Fibroblast of skin of abdomen (primary cell): ENCODE measurements at regions not wholly inside any gene's neighbourhood (a gene's known extent, or its start where the extent isn't known, plus 50 kb on each side); places are given as distances from the start of the nearest gene placed in this dataset.

ENCODE experiments used
- DNase-seq: peaks from one replicate; pipeline ENCODE4 v3.0.0-alpha.2; 2013

DNA sequence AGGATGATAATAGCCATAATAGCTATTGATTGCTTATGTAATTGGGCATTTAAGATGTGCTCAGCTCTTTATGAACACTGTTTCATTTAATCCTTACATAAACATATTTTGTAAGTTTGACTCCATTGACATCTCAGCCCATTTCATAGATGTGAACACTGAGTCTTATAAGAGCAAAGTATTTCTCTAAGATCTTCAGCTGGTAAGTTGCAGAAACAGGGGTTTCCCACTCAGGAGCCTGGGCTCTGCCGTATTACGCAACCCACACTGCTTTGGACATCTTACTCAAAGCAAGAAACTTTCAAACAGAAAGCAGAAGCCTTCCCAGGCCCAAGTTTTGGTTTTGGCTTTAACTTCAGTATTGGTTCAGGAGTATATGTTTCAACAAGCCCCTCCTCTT is 705.1 kb downstream of the MED13L start:
- peak; percentile 10 for DNase-seq

DNA sequence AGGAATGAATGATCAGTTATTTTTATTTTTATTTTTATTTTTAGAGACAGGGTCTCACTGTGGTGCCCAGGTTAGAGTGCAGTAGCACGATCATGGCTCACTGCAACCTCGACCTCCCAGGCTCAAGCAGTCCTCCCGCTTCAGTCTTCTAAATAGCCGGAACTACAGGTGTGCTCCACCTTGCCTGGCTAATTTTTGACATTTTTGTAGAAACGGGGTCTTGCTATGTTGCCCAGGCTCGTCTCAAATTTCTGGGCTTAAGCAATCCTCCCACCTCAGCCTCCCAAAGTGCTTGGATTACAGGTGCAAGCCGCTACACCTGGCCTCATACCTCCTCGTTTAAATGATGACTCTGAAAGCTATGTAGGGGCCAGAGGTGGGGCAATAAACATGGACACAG is 706.0 kb downstream of the MED13L start:
- no peak for DNase-seq

DNA sequence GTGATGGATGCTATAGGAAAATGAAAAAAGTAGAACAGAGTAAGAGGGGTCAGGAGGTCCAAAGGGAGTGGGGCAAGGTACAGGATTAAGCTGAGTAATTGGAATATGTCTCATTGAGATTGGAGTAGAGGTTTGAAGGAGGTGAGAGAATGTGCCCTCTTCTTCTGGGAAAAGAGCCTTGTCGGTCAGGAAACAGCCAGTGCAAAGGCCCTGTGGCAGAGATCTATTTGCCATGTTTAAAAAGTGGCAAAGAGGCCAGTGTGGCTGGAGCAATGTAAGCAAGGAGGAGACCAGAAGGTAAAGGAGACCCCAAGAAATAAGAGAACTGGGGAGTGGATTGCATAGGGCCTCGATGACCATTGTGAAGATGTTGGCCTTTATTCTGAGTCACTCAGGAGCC is 706.5 kb downstream of the MED13L start:
- DNase-seq = no peak

DNA sequence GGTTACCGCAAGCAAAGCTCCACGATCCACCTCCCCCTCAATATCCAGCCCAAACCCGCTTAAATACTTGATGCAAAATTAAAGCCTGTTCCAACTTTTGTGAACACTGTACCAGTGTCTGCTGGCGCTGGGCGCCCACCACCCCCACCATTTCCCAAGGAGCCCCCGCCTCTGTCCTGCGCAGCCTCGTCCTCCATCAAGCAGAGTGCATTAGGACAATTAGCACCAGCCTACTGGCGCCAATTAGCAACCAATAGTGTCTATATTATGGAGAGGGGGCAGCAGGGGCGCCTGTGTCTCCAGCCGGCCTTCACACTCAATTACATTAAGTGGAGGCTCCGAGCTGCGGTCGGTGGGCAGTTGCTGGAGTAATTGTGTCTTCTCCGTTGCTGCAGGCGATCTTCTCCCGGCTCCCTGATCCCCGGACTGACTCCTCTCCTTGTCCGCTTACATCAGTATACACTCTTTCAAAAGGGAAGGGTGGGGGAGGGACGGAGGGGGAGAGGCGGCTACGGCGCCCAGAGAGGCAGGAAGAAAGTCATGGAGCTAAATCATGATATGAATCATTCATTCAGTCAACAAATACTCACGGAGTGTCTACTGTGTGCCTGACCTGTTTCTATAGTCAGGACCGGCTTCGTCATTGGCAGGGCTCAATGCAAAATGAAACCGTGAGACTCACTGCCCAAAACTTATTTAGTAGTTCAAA is 707.3 kb downstream of the MED13L start:
- no peak for DNase-seq

DNA sequence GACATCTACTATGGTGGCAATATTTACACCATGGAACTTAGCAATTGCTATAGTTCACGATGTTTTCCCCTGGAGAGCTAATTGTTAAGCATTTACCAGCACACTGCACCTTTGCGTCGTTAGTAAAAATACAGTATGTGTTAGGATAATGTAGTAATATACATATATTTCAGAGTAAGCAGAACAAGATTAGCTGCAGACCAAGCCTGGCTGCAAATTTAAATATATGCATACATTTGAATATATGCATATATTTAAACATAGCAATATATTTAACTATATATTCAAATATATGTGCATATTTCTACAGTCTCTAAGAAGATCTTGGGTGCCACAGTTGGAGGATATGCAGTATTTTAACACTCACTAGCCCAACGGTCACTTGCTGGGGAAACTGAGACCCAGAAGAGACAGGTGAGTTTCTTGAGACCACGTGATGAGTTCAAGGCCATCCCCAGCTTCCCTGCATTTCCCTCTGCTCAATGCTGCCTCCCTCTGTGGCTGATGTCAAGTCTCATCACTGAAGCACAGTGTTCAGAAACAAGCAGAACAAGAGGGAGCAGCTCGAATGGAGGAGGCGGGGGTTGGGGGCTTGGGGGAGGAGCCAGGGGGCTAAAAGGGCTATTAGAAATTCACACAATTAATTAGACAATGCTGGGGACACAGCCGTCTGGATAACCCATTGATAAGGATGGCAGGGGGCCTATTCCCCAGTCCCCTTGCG is 708.0 kb downstream of the MED13L start:
- DNase-seq = no peak

DNA sequence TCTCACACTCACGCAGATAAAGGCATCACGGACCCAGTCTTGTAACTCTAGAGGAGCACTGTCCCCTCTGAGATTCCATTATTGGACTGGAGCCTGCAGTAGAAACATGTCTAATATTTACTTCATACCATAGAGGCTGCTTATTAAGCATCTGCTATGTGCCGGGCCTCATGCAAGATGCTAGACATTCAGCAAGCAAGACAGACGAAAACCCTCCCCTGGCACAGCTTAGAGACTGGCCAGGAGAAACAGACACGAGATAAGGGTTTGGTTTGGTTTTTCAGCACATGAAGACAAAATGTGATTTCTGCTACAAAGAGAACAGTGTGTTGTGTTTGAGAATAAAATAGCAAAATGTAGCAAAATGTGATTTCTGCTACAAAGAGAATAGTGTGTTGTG is 719.2 kb downstream of the MED13L start:
- DNase-seq = no peak

DNA sequence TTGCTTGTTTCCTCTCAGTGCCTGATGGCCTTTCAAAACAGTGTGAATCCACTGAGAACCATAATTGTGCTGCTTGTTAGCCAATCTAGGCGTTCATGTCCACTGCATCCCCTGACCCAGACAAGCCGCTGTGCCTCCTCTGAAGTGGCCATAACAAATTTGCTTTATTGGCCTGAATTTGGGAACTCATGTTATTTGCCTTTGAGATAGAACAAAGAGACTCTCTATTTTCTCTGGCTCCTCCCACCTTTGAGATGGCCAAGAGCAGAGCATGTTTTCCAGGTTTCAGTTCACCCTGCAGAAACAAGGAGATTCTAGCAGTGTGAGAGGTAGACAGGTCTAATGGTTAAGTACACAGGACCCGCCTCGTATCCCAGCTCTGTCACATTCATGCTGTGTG is 723.9 kb downstream of the MED13L start:
- DNase-seq = no peak

DNA sequence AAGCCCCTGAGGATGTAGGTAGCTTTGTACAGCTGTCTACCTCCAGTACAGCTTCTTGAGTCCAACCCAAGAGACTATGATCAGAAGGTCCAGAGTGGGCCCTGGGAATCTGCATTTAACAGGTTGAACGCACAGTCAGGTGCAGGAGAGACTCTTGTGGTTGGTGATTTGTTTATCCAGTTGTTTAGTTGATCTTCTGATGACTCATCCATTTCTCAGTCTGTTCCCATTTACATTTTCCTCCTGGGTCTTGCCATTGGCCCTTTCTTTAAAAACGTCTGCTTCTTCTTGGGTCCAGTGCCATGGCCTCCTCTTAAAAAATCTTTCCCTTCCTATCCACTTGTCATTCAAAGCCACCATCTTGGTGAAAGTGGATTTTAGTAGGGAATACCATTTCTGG is 734.2 kb downstream of the MED13L start:
- DNase-seq = no peak

DNA sequence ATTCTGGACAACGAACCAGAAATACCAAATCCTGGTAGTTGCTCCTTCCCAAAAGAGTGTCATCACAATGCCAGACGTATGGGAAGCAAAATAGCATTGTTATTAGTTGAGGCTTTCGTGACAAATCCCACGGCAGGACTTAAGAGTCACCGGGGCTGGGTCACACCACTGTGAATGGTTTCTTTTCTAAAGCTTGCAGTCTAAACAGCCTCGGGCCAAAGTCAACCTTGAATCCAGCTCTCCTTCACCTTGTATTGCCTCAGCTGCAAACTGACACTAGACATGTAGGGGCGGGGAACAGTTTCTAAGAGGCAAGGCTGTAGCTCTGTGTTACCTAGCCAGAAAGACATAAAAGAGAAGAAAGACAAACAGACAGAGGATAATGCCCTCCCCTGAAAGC is 734.8 kb downstream of the MED13L start:
- no peak for DNase-seq

DNA sequence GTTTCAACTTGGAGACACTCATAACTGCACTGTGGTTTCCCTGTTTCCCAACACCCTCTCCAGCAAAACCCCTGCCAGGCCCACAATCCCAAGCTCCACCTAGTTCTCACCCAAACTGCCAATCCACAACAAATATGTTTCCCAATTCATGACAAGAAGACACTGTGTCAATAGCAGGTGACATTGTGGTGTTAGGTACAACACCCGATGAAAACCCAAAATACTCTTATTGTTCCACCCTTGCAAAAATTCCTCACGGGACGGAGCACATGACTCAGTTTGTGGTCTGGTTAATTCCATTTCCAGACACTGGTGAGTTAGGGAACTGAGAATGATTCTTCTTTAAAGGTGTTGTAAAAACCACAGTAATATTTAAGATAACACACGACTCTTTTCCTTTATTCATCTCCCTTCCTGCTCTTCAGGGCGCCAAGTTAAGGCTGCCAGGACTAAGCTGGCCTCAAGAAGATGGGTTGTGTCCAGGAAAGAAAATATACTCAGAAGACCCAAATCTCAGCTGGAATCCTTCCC is 735.5 kb downstream of the MED13L start:
- DNase-seq = peak; percentile 34

DNA sequence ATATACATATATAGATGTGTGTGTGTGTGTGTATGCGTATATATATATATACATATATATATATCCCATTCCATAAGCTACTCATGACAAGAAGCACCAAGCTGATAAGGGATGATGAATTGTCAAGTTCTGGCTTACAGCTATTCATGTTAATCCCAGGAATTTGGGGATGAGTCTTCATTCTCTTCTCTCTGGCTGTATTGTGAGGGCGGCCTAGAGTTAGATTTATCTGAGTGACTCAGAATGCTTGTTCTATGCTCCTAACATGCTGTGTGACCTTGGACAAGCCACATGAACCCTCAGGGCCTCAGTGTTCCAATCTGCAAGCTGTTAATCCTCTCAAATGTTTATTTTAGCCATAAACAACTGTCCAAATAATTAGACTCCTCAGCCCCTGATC is 749.0 kb downstream of the MED13L start:
- DNase-seq = peak; percentile 31

DNA sequence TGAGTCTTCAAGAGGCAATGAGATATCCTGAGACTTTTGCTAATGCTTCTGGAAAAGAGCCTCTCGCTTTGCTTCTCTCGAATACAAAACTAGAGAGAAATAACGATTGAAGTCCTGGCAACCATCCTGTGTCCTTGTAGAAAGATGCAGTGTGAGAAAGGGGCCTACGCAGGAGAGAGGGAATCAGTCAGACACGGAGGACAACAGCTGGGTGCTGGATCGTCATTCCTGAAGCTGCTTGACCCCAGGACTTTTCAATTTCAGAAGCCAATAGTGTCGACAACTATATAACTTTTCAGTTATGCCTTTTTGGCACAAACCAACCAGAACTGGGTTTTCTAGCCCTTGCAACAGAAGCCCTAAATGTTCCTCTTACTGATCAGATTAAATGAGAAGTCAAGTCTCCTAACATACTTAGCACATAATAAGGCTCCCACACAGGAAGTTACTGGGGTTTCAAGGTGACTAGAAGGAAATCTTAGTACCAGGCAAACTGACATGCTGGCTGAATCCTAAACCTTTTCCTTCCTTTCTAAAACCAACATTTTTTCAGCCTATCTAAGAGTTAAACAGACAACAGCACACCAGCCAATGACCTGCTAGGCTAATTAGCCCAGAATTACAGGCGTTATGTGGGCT is 755.6 kb downstream of the MED13L start:
- DNase-seq = no peak

DNA sequence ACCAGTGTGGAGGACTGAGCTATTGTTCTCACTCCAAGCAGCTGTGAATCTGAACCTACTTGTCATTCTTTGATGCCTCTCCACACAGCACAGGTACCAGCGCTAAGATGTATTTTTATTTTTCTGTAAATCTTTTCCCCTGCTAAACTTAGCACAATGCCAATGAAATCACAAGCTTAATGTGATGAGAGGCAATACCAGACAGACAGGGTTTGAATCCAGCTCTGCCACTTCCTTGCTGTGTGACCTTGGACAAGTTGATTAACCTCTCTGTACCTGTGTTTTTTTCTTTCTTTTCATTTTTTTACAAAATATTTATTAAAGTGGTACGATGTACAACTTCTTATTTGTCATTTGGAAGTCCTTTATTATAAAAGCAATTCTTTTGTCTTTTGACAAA is 757.6 kb downstream of the MED13L start:
- no peak for DNase-seq

DNA sequence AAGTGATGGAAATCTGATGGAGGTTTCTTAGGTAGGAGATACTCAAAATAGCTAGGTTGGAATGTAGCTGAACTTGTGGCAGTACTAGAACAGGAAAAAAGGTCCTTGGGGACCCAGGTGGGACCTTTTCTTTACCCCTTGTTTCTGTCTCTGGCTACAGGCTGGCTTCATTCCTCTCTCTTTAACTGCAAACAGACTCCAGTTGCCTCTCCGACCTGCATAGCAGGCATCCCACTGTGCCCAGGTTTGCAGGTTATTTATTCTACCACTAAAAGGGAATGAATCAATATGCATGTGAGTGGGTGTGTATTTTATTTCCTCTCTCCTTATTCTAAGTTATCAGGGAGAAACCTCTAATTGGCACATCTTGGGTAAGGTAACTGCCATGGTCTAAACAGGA is 758.1 kb downstream of the MED13L start:
- DNase-seq = no peak

DNA sequence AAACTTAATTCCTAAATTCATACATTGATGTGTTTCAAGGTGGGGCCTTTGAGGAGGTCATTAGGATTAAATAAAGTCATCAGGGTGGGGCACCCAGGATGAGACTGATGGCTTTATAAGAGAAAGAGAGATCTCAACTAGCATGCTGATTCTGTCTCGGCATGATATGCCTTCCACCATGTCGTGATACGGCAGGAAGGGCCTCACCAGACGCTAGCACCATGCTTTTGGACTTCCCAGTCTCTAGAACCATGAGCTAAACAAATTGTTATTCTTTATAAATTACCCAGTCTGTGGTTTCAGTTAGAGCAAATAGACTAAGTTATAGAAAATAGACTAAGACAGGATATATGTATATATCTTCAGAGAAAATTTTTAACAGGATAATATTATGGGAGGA is 759.6 kb downstream of the MED13L start:
- no peak for DNase-seq

DNA sequence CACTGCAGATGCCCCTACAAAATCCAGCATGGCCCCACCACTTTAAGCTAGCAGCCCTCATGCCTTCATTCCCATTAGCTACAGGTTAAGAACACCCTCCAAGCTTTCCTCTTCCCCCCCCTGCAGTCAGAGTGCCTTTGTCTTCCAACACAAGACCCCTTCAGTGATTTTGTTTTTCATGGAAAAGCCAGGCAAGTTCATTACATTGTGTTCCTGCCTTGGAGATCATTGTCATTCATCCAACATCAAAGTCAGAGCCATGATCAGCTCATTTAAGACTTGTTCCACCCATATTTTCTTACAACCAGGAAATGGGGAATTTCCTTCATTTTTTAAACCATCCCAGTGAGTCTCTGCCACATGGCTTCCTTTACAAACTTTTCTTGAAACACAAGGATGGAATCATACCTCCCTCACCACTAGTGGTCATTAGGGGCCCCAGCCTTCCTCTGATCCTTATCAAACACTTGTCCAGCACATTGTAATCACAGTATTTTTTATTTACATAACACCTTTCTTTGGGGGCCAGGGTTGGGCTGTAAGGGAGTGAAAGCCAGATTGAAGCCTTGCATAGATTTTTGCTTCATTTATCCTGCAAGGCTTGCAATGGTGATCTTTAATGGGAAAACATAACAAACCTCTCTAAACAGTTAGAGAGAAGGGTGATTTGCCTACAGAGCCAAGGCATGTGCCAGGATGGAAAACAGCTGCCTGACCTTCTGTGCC is 765.3 kb downstream of the MED13L start:
- DNase-seq = no peak

DNA sequence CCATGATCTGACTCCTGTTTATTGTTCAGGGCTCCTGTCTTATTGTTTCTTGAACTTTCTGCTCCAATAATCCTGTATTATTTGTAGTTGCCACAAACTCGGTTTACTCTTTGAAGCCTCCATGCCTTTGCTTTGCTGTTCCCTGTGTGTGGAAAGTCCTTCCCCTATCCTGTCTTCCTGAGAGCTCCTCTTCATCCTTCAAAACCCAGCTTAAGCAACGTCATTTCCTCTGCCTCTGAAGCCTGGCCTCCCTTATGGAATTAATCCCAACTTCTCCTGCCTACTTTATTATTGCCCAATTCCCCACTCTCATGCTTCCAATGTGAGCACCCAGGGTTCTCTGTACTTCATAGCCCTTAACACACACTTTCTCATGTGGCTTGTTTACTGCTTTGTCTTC is 766.2 kb downstream of the MED13L start:
- DNase-seq = no peak

DNA sequence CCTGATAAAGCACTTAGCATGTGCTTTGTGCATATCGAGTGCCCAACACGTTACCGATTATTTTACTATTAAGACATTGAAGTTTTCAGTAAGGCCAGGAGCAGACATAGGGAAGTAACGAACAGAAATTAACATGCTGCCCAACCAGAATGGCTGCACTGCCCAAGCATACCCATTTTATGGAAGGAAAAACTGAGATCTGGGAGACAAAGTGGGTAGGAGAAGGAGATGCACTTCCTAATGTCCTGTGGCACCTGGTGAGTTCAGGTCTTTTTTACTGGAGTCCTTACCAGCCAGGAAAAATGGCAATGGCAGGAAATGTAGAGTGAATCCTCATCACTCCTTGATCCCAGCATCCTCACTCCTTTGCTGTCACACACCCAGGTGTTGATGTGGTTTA is 768.5 kb downstream of the MED13L start:
- DNase-seq = no peak

DNA sequence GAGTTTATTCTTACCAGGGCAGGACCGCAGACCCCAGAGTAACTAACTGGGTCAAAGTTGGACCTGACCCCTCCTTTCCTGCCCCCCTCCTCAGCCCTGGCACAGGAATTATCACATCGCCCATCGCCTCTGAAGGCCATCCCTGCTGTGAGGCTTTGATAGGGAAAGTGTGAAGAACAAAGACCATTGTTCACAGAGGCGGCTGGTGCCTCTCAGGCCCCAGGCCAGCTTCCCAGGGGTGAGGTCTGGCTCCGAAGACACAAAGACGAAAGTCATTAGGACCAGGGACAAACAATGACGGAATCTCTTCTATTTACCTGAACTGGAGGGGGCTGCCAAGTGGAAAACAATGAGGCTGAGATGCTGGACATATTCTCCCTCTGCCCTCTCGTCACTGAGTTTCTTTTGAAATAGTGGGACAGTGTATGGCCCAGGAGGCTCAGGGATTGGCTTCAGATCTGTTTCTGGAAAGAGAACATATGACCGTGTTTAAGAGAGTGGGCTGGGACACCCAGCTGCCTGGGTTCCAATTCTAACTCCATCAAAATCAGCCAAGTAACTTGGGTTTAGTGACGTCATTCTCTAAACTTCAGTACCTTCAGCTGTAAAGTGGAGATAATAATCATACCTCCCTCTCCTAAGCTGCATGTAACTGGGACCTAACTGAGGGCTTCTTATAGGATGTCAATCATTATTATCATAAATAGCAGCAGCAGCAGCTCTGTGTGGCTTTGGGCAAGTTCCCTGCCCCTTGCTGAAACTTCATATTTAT is 769.4 kb downstream of the MED13L start:
- DNase-seq = no peak

DNA sequence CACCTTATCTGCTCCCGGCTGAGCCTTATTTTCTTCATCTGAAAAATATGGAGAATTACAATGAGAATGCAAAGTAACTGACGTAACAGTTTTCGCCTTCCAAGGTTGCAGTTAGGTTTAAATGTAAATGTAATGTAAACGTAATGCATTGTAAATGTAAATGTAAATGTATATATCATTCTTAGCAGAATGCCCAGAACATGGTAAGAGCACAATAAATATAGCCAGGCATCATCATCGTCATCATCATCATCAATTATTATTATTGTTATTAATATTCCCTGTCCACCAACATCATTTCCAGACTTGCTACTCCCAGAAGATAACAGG is 770.0 kb downstream of the MED13L start:
- DNase-seq = no peak

DNA sequence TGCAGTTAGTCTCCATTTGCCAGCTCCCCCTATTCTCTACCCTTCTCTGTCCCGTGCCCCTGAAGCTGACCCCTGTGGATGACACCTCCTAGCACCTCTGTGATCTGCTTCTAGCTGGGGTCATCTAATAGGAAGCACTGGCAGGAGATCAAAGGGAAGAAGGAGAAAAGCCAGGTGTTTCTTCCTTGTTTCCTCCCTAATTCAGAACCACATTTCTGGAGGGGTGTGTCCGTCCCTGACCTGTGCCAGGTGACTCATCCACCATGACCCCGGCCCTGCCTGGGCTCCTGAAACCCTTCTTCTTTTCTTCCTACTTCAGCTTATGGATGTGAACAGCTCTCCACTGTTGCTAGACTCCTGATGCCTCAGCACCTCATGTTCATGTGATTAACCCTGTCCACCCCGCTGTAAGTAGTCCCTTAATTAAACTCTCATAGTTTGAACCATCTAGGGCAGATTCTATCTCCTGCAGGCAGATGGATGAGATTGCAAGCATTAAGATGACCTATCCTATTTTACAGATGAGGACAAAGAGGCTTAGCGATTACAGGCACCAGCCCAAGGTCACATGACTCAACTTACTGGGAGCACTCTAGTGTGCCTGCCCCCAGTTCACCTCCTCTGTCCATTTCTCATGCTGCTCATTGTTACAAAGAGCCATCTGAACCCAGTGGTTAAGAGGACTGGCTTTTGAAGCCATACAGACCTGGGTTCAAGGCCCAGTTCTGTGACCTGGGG is 770.5 kb downstream of the MED13L start:
- DNase-seq = no peak
